SK-N-SH (cell line): ENCODE measurements at regions not wholly inside any gene's neighbourhood (a gene's known extent, or its start where the extent isn't known, plus 50 kb on each side); places are given as distances from the start of the nearest gene placed in this dataset.

ENCODE experiments used
- CTCF ChIA-PET: fragments of 300-600, 350-600 bp; formaldehyde crosslinking; extraction: SDS; loops from one replicate; lab custom pipeline; 2021; lab: Yijun Ruan, JAX
- POLR2A ChIA-PET: fragments of 350-600 bp; sonication (Branson Sonifier 250); formaldehyde crosslinking; extraction: SDS; loops from one replicate; lab custom pipeline; 2020; ENCODE audit warnings: antibody characterized with exemption, inconsistent platforms; lab: Yijun Ruan, JAX
- DNase-seq: peaks from one replicate; pipeline ENCODE4 v3.0.0; 2012
- H2AFZ ChIP-seq: fragments of 200-600 bp; sonication (generic); 2 replicates; pipeline ENCODE4 v1.8.1; 2016; ENCODE audit warnings: antibody characterized with exemption, mild to moderate bottlenecking, low read depth
- H3F3A ChIP-seq: fragments of 200-600 bp; sonication (generic); replicated peaks from 2 replicates; pipeline ENCODE3; 2016; ENCODE audit warnings: antibody characterized with exemption, mild to moderate bottlenecking; ENCODE audit not compliant: insufficient read depth
- H3K27ac ChIP-seq, 2 experiments: fragments of 200-500 bp in 1 of 2; fragments of 200-600 bp in 1 of 2; sonication (Bioruptor generic) in 1 of 2; sonication (generic), shearing (Covaris generic) in 1 of 2; 2 replicates each; pipeline versions ENCODE4 v1.5.1 to v1.6.1; 2014 to 2016; ENCODE audit warnings: low read depth in 2 of 2, inconsistent platforms in 1 of 2, low read length in 1 of 2, mild to moderate bottlenecking in 1 of 2, mixed read lengths in 1 of 2
- H3K27me3 ChIP-seq: fragments of 200-600 bp; sonication (generic), shearing (Covaris generic); 2 replicates; pipeline ENCODE4 v1.6.1; 2016; ENCODE audit warnings: mixed run types; ENCODE audit not compliant: insufficient read depth
- H3K36me3 ChIP-seq, 2 experiments: fragments of 200-500 bp in 1 of 2; fragments of 200-600 bp in 1 of 2; sonication (Bioruptor generic) in 1 of 2; sonication (generic) in 1 of 2; replicated peaks in 1 of 2; 2 replicates each; pipeline versions ENCODE3 to v1.5.1; 2014 to 2016; ENCODE audit warnings: low read length in 1 of 2, mild to moderate bottlenecking in 1 of 2; ENCODE audit not compliant: insufficient read depth in 2 of 2, control insufficient read depth in 1 of 2
- H3K4me1 ChIP-seq, 2 experiments: fragments of 200-500 bp in 1 of 2; fragments of 200-600 bp in 1 of 2; sonication (Bioruptor generic) in 1 of 2; sonication (generic), shearing (Covaris generic) in 1 of 2; 2 replicates each; pipeline versions ENCODE4 v1.5.1 to v1.6.1; 2014 to 2016; ENCODE audit warnings: low read depth in 1 of 2, low read length in 1 of 2, mixed run types in 1 of 2; ENCODE audit not compliant: insufficient read depth in 2 of 2, control insufficient read depth in 1 of 2
- H3K4me2 ChIP-seq: fragments of 200-600 bp; sonication (generic), shearing (Covaris generic); 2 replicates; pipeline ENCODE4 v1.6.1; 2017; ENCODE audit warnings: mixed run types
- H3K4me3 ChIP-seq, 2 experiments: fragments of 200-500 bp in 1 of 2; fragments of 200-600 bp in 1 of 2; sonication (Bioruptor generic) in 1 of 2; sonication (generic), shearing (Covaris generic) in 1 of 2; 2 replicates each; pipeline versions ENCODE4 v1.5.1 to v1.8.1; 2014 to 2016; ENCODE audit warnings: low read depth in 2 of 2, inconsistent platforms in 1 of 2, low read length in 1 of 2, mild to moderate bottlenecking in 1 of 2, mixed read lengths in 1 of 2, moderate library complexity in 1 of 2
- H3K79me2 ChIP-seq: fragments of 200-600 bp; sonication (generic); 2 replicates; pipeline ENCODE4 v1.8.1; 2017; ENCODE audit warnings: mild to moderate bottlenecking; ENCODE audit not compliant: insufficient read depth
- H3K9ac ChIP-seq: fragments of 200-600 bp; sonication (generic); 2 replicates; pipeline ENCODE4 v1.6.1; 2017; ENCODE audit warnings: mixed run types
- H3K9me2 ChIP-seq: fragments of 200-600 bp; sonication (generic); 2 replicates; pipeline ENCODE4 v1.6.1; 2017; ENCODE audit warnings: mixed run types
- H3K9me3 ChIP-seq: fragments of 200-600 bp; sonication (generic); 2 replicates; pipeline ENCODE4 v1.6.1; 2017; ENCODE audit warnings: mixed run types, mild to moderate bottlenecking, moderate library complexity
- H4K20me1 ChIP-seq: fragments of 200-600 bp; sonication (generic); 2 replicates; pipeline ENCODE4 v1.6.1; 2017; ENCODE audit warnings: mild to moderate bottlenecking, mixed run types; ENCODE audit not compliant: insufficient read depth
- FOSL2 ChIP-seq: IDR thresholded peaks from 2 replicates; pipeline ENCODE4 v1.4.0; 2012; ENCODE audit warnings: low read depth, mild to moderate bottlenecking, moderate library complexity, borderline replicate concordance
- FOXJ3 ChIP-seq: sonication (generic); formaldehyde crosslinking; IDR thresholded peaks from 2 replicates; pipeline ENCODE4 v1.5.1; 2020; ENCODE audit warnings: mild to moderate bottlenecking, missing genetic modification reagents
- JUND ChIP-seq: IDR thresholded peaks from 2 replicates; pipeline ENCODE4 v1.4.0; 2012
- MEF2A ChIP-seq: IDR thresholded peaks from 2 replicates; pipeline ENCODE4 v1.4.0; 2012; ENCODE audit warnings: low read depth, borderline replicate concordance
- MXI1 ChIP-seq: IDR thresholded peaks from 2 replicates; pipeline ENCODE4 v1.6.1; 2012; ENCODE audit warnings: mild to moderate bottlenecking, low read depth, low read length, improper control_type of control experiment
- NFIC ChIP-seq: IDR thresholded peaks from 2 replicates; pipeline ENCODE4 v1.4.0; 2012; ENCODE audit warnings: borderline replicate concordance
- NRF1 ChIP-seq: IDR thresholded peaks from 2 replicates; pipeline ENCODE4 v1.6.1; 2012; ENCODE audit warnings: low read depth, mild to moderate bottlenecking, low read length
- PBX3 ChIP-seq: IDR thresholded peaks from 2 replicates; pipeline ENCODE4; 2012
- SMC3 ChIP-seq: IDR thresholded peaks from 2 replicates; pipeline ENCODE4 v1.6.1; 2012; ENCODE audit warnings: low read depth, low read length, improper control_type of control experiment
- TAF1 ChIP-seq: IDR thresholded peaks from 2 replicates; pipeline ENCODE4 v1.6.1; 2012; ENCODE audit warnings: low read depth, mild to moderate bottlenecking, low read length, moderate library complexity, borderline replicate concordance
- TEAD4 ChIP-seq: IDR thresholded peaks from 2 replicates; pipeline ENCODE4 v1.4.0; 2012; ENCODE audit warnings: mild to moderate bottlenecking, borderline replicate concordance; ENCODE audit not compliant: insufficient read depth
- ZBTB33 ChIP-seq: IDR thresholded peaks from 2 replicates; pipeline ENCODE4 v1.4.0; 2012; ENCODE audit warnings: low read depth, borderline replicate concordance
- WGBS: methylation state at CpG from one replicate; pipeline ENCODE4 v1.1.6; 2017; ENCODE audit warnings: low lambda C conversion rate; 5-methylcytosine and 5-hydroxymethylcytosine counted together
- TF ChIP-seq, protein P1 (sequence below): fragments of 150-350 bp; IDR thresholded peaks from 2 replicates; pipeline ENCODE4 v1.6.1; 2017; ENCODE audit warnings: antibody characterized with exemption, low read length, low read depth, borderline replicate concordance

GRCh38 chr4:31141095-31141831 is 421.1 kb downstream of the PCDH7 start:
- Histone ChIP-seq H3K36me3 (peaks cover 0 to 2% of the 10 kb centered on the region in 2 experiments), H3K27me3 (no peaks in the 10 kb centered on the region), H2AFZ (no peak overlapping the region), H3K4me1 (no peaks in the 10 kb centered on the region; a peak in 1 of 4 replicates), H3K79me2 (no peaks in the 10 kb centered on the region)
- WGBS: 18% methylated on average over 4 of the region's 4 CpGs
- CTCF ChIA-PET: no interaction called here
- no peak for TF ChIP-seq TEAD4
- TF ChIP-seq NFIC: no peak
- TF ChIP-seq MXI1: no peak
- TF ChIP-seq, protein P1, sequence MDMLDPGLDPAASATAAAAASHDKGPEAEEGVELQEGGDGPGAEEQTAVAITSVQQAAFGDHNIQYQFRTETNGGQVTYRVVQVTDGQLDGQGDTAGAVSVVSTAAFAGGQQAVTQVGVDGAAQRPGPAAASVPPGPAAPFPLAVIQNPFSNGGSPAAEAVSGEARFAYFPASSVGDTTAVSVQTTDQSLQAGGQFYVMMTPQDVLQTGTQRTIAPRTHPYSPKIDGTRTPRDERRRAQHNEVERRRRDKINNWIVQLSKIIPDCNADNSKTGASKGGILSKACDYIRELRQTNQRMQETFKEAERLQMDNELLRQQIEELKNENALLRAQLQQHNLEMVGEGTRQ: no peak
- TF ChIP-seq TAF1: no peak
- TF ChIP-seq ZBTB33: no peak
- no peak for TF ChIP-seq FOXJ3 (CRISPR knock-in tag)
- TF ChIP-seq, all 33 proteins: peak for 0
- no peaks in the 10 kb centered on the region for H4K20me1 ChIP-seq
- no peak for DNase-seq
- H3K4me2 ChIP-seq: no peak overlapping the region
- no peak overlapping the region for H3K4me3 ChIP-seq
- POLR2A ChIA-PET: no interaction called here
- no peak overlapping the region for H3K27ac ChIP-seq
- no peak overlapping the region for H3K9ac ChIP-seq
- H3F3A ChIP-seq: no peaks in the 10 kb centered on the region
- no peaks in the 10 kb centered on the region for H3K9me2 ChIP-seq
- no peaks in the 10 kb centered on the region for H3K9me3 ChIP-seq

- Histone ChIP-seq H3F3A (no peaks in the 10 kb centered on the region), H3K9ac (no peak overlapping the region), H3K4me2 (no peak overlapping the region), H3K79me2 (no peaks in the 10 kb centered on the region), H3K36me3 (peaks cover 0 to 2% of the 10 kb centered on the region in 2 experiments), H3K4me1 (no peaks in the 10 kb centered on the region; a peak in 1 of 4 replicates), H3K9me3 (no peaks in the 10 kb centered on the region), H3K27me3 (no peaks in the 10 kb centered on the region), H3K4me3 (no peak overlapping the region), H2AFZ (no peak overlapping the region), H3K9me2 (no peaks in the 10 kb centered on the region), H3K27ac (no peak overlapping the region), H4K20me1 (no peaks in the 10 kb centered on the region)
- no peak for DNase-seq
- TF ChIP-seq SMC3 (no peak), MEF2A (no peak), TEAD4 (no peak), FOSL2 (no peak), FOXJ3 (CRISPR knock-in tag) (no peak), TAF1 (no peak), PBX3 (no peak), JUND (no peak), NRF1 (no peak)
- 26% methylated on average over 1 of the region's 1 CpG for WGBS
- CTCF ChIA-PET: no interaction called here
- POLR2A ChIA-PET: no interaction called here
Observed at GRCh38 chr4:31141832-31142142, 421.6 kb downstream of the PCDH7 start.
